Cardiac muscle cell (in vitro differentiated cells and primary cell): ENCODE measurements at regions not wholly inside any gene's neighbourhood (a gene's known extent, or its start where the extent isn't known, plus 50 kb on each side); places are given as distances from the start of the nearest gene placed in this dataset.

ENCODE experiments used
- DNase-seq, 2 donors: peaks; one replicate each; pipeline versions ENCODE4 v3.0.0 to v3.0.0-alpha.2; 2010 to 2017; ENCODE audit warnings: low read depth in 1 of 2, low spot score in 1 of 2
- H3K27ac ChIP-seq: fragments of 200-600 bp; sonication (generic); 2 replicates; pipeline ENCODE4 v1.5.1; 2016
- H3K27me3 ChIP-seq: fragments of 200-600 bp; sonication (generic); 2 replicates; pipeline ENCODE4 v1.6.0; 2016; ENCODE audit warnings: control low read depth
- H3K36me3 ChIP-seq: fragments of 200-600 bp; sonication (generic); 2 replicates; pipeline ENCODE4 v1.5.1; 2016; ENCODE audit warnings: control low read depth
- H3K4me1 ChIP-seq: fragments of 200-600 bp; sonication (generic); 2 replicates; pipeline ENCODE4 v1.8.1; 2017; ENCODE audit warnings: low read depth, mild to moderate bottlenecking, mixed run types
- H3K4me3 ChIP-seq: fragments of 200-600 bp; sonication (generic); 2 replicates; pipeline ENCODE4 v1.5.1; 2016; ENCODE audit warnings: mild to moderate bottlenecking
- H3K9me3 ChIP-seq: fragments of 200-600 bp; sonication (generic); 2 replicates; pipeline ENCODE4 v1.5.1; 2017; ENCODE audit warnings: low read depth, mild to moderate bottlenecking, control low read depth
- TF ChIP-seq, protein P1 (sequence below): IDR thresholded peaks from 2 replicates; pipeline ENCODE4 v1.5.1; 2012; ENCODE audit warnings: low read depth, mild to moderate bottlenecking, low read length

DNA sequence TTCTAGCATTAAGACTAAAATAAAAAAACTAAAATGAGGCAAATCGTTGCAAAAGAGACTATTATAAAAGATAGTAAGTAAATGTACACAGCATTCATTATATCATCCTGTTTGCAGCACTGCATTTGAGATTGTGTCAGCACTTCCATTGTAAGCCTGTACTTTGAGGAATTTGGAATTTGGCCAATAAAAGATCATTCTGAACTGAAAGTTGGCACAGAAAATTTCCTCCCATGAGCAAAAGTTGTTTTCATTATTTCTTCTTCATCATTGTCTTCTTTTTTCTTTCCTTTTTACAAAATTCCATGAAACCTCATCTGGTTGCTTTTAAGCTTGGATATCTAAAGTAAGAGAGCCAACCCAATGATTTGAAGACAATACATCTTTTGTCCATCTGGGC, 199.3 kb upstream of the ADAMTSL1 start:
- Histone ChIP-seq H3K36me3 (no peaks in the 10 kb centered on the region), H3K4me1 (no peaks in the 10 kb centered on the region), H3K27me3 (no peaks in the 10 kb centered on the region), H3K4me3 (no peak overlapping the region), H3K27ac (no peak overlapping the region), H3K9me3 (no peaks in the 10 kb centered on the region)
- TF ChIP-seq, protein P1, sequence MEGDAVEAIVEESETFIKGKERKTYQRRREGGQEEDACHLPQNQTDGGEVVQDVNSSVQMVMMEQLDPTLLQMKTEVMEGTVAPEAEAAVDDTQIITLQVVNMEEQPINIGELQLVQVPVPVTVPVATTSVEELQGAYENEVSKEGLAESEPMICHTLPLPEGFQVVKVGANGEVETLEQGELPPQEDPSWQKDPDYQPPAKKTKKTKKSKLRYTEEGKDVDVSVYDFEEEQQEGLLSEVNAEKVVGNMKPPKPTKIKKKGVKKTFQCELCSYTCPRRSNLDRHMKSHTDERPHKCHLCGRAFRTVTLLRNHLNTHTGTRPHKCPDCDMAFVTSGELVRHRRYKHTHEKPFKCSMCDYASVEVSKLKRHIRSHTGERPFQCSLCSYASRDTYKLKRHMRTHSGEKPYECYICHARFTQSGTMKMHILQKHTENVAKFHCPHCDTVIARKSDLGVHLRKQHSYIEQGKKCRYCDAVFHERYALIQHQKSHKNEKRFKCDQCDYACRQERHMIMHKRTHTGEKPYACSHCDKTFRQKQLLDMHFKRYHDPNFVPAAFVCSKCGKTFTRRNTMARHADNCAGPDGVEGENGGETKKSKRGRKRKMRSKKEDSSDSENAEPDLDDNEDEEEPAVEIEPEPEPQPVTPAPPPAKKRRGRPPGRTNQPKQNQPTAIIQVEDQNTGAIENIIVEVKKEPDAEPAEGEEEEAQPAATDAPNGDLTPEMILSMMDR = no peak
- peak in 1 of 2 donors; percentile 83 for DNase-seq

DNA sequence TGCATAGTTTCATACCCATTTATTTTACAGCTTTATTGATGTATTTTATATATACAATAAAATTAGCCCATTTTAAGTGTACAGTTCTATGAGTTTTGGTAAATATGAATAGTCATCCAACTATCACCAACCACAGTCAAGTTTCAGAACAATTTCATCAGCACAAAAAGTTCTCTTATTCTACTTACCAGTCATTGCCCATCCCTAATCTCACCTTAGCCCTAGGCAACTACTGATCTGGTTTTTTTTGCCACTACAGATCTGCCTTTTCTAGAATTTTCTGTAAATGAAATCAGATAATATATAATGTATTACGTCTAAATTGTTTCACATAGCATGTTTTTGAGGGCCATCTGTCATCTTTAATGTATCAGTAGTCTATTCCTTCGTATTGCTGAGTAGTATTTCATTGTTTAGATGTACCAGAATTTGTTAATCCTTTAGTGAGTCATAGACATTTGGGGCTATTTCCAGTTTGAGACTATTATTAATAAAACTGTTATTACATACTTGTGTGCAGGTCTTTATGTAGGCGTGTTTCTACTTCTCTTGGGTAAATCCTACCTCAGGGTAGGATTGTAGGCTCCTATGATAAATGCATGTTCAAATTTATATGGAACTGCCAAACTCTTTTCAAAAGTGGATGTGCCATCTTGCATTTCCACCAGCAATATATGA, 198.5 kb upstream of the ADAMTSL1 start:
- no peak for DNase-seq
- TF ChIP-seq, protein P1 = no peak
- Histone ChIP-seq H3K27ac (no peak overlapping the region), H3K4me1 (no peaks in the 10 kb centered on the region), H3K4me3 (no peak overlapping the region), H3K9me3 (no peaks in the 10 kb centered on the region), H3K27me3 (no peaks in the 10 kb centered on the region), H3K36me3 (no peaks in the 10 kb centered on the region)

DNA sequence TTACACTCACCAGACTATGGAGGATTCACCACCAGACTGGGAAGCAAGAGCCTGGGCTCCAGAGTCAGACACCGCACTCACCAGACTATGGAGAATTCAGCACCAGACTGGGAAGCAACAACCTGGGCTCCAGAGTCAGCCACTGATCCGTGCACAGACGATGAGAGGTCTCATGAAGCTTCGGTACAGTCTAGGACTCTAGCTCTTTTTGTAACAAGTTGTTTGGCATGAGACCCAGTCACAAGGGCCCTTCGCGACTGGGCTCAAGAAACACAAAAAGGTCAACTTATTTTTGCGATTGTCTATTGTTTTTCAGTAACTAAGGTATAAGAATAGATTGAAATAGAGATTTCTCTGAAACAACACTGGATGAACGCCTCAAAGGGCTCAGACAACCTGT, 192.7 kb upstream of the ADAMTSL1 start:
- H3K27me3 ChIP-seq = no peaks in the 10 kb centered on the region
- no peaks in the 10 kb centered on the region for H3K4me1 ChIP-seq
- no peaks in the 10 kb centered on the region for H3K9me3 ChIP-seq
- no peak overlapping the region for H3K4me3 ChIP-seq
- no peak overlapping the region for H3K27ac ChIP-seq
- TF ChIP-seq, protein P1 = no peak
- no peaks in the 10 kb centered on the region for H3K36me3 ChIP-seq
- no peak for DNase-seq

DNA sequence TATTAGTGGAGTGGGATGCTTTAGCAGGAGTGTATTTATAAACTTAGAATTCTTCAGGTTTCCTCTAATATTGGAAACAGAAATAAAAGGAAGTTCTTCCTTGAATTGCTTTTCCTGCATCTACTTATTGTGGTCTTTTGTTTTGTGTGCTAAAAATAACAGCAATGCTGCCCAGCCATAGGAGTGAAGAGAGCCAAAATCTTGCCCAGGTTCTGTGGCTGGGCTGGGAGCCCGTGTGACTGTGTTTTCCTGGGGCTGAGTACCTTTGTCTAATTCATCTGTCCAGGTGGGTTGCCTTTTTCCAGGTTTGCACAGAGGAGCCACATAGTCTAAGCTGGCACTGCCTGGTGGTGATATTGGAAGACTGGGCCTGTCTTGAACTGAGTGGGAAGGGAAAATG, 179.7 kb upstream of the ADAMTSL1 start:
- no peaks in the 10 kb centered on the region for H3K27me3 ChIP-seq

DNA sequence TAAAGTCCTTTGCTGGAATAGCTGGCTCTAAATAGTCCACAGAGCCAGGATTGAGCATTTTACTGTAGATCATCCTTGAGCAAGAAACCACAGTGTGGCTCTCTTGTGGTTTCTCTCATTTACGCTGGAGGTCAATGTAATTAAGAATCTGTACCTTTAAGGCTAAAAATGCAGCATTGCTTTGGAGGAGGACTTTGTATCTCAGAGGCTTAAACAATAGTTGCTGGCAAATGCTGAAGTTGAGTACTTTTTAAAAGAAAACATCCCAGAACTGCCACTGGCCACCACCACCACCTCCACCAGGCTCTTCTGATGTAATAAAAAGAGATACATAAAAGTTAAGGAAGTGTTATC, 177.3 kb upstream of the ADAMTSL1 start:
- H3K27me3 ChIP-seq = no peaks in the 10 kb centered on the region
- no peak overlapping the region for H3K27ac ChIP-seq
- peaks cover 2% of the 10 kb centered on the region for H3K4me1 ChIP-seq
- DNase-seq = peak in 1 of 2 donors; percentile 33
- TF ChIP-seq, protein P1 = no peak
- H3K4me3 ChIP-seq = no peak overlapping the region
- no peaks in the 10 kb centered on the region for H3K9me3 ChIP-seq
- H3K36me3 ChIP-seq = no peaks in the 10 kb centered on the region

More for the DNA sequence above, 179.7 kb upstream of the ADAMTSL1 start:
- H3K27ac ChIP-seq = no peak overlapping the region
- DNase-seq = no peak
- H3K4me1 ChIP-seq = peaks cover 2% of the 10 kb centered on the region
- TF ChIP-seq, protein P1 = no peak
- H3K9me3 ChIP-seq = no peaks in the 10 kb centered on the region
- no peak overlapping the region for H3K4me3 ChIP-seq
- no peaks in the 10 kb centered on the region for H3K36me3 ChIP-seq
